ENCODE measurements at regions not wholly inside any gene's neighbourhood (a gene's known extent, or its start where the extent isn't known, plus 50 kb on each side); places are given as distances from the start of the nearest gene placed in this dataset.

DNA sequence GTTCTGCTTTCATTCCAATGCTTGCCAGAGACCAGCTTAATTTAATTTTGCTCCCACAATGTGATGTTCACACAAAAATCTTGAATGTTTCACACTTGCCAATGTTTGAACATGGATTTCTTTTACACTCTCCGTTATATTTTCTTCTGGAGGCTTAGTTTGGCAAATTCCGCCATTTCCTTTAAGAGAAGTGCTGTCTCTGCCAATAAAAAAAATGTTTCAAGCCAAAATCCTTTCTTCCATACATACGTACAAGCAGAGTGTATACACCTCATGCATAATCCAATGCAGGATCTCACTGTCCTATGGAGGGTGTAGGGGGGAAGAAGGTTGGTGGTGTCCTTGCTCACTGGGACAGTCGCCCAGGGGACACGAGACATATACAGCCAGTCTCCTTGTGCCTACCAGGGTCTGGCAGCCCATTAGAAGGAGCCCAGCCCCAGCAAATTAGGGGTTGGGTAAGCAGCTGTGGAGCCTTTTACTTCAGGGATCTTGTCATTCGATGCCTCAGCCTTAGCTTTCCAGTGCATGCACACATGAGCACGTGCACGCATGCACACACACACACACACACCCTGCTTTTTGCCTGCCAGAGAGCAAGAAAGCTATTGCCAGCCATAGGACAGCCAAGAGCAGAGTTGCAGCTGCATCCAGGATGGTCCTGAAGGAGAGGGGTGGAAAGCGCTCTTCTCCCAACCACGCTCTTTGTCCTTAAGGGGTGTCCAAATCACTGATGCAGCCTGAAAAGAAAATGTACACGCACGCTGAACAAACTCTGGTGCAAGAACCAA, 208.3 kb downstream of the FOXO1 start:
- H3K4me1 ChIP-seq (replicated peaks in 1 of 2; ENCODE audit: control insufficient read depth in 2 of 2, insufficient read depth in 2 of 2, low read length in 2 of 2), result no peaks in the 10 kb centered on the region
- ChIA-PET POLR2A (interaction anchor here (0.6 kb wide), 1 partner anchor 192 kb away, joined by 3 read pairs; no protein-coding TSS in a partner anchor), CTCF (ENCODE audit: low intra/inter-chr PET ratio) (no interaction called here)
- no peak for ATAC-seq
- H3K79me2 ChIP-seq (ENCODE audit: control insufficient read depth, insufficient read depth, low read length), result no peaks in the 10 kb centered on the region
- H3K4me2 ChIP-seq (ENCODE audit: insufficient read depth, low read length), result no peak overlapping the region
- H4K20me1 ChIP-seq (replicated peaks; ENCODE audit: control insufficient read depth, insufficient read depth, low read length), result no peaks in the 10 kb centered on the region
- no peaks in the 10 kb centered on the region for H3K36me3 ChIP-seq (ENCODE audit: control insufficient read depth, insufficient read depth, low read length)
- intact Hi-C loops (cut with micrococcal nuclease) (no loop called here), in situ Hi-C loops (cut with MboI) (no loop called here)
- no TSS peak for BruUV-seq (replicated peaks)
- DNase-seq (ENCODE audit: extremely low read depth in 1 of 4, low spot score in 3 of 4), result no peak
- H3K9me1 ChIP-seq (ENCODE audit: control insufficient read depth, insufficient read depth, low read length), result no peaks in the 10 kb centered on the region
- H3K27me3 ChIP-seq (ENCODE audit: control insufficient read depth in 2 of 2, insufficient read depth in 2 of 2, low read length in 2 of 2), result no peaks in the 10 kb centered on the region; a peak in 1 of 5 replicates
- FAIRE-seq, result no peak
- no peak overlapping the region for H3K27ac ChIP-seq (ENCODE audit: extremely low read depth, low read depth, low read length)
- H3K9ac ChIP-seq (ENCODE audit: insufficient read depth in 1 of 2, low read depth in 2 of 2, low read length in 2 of 2), result no peak overlapping the region
- 0% methylated on average over 10 of the region's 12 CpGs for WGBS (ENCODE audit: insufficient coverage, low coverage, missing lambda C conversion rate)
- H3K9me3 ChIP-seq (replicated peaks; ENCODE audit: control insufficient read depth, insufficient read depth, low read depth, low read length), result no peaks in the 10 kb centered on the region
- no peak overlapping the region for H3K4me3 ChIP-seq
- H2AFZ ChIP-seq (ENCODE audit: low read depth, low read length), result no peak overlapping the region
- TF ChIP-seq C11orf30 (IDR thresholded peaks at IDR 0.05; ENCODE audit: low read depth) (no peak), ZNF175 (CRISPR knock-in tag; IDR thresholded peaks at IDR 0.05; ENCODE audit: low read depth) (no peak), ZNF668 (CRISPR knock-in tag; IDR thresholded peaks at IDR 0.05) (no peak), ASH1L (IDR thresholded peaks at IDR 0.05; ENCODE audit: borderline replicate concordance, low read depth, partially characterized antibody) (no peak), CBX1 (IDR thresholded peaks at IDR 0.05; ENCODE audit: low read depth) (no peak), ZNF347 (CRISPR knock-in tag; IDR thresholded peaks at IDR 0.05; ENCODE audit: low read depth) (no peak), RB1 (IDR thresholded peaks at IDR 0.05; ENCODE audit: low read depth) (no peak), TCF15 (CRISPR knock-in tag; IDR thresholded peaks at IDR 0.05) (no peak), ZNF740 (CRISPR knock-in tag; IDR thresholded peaks at IDR 0.05) (no peak), ZNF740 (tag; IDR thresholded peaks at IDR 0.05) (no peak), HCFC1 (IDR thresholded peaks at IDR 0.05; ENCODE audit: low read depth, low read length) (no peak), HNRNPH1 (optimal IDR thresholded peaks at IDR 0.05; ENCODE audit: low read depth, low read length) (no peak), RBM15 (IDR thresholded peaks at IDR 0.05; ENCODE audit: insufficient read depth, low read length) (no peak)
- TF ChIP-seq, protein P1, sequence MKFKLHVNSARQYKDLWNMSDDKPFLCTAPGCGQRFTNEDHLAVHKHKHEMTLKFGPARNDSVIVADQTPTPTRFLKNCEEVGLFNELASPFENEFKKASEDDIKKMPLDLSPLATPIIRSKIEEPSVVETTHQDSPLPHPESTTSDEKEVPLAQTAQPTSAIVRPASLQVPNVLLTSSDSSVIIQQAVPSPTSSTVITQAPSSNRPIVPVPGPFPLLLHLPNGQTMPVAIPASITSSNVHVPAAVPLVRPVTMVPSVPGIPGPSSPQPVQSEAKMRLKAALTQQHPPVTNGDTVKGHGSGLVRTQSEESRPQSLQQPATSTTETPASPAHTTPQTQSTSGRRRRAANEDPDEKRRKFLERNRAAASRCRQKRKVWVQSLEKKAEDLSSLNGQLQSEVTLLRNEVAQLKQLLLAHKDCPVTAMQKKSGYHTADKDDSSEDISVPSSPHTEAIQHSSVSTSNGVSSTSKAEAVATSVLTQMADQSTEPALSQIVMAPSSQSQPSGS (CRISPR knock-in tag; IDR thresholded peaks at IDR 0.05), result no peak
- TF ChIP-seq, protein P2, sequence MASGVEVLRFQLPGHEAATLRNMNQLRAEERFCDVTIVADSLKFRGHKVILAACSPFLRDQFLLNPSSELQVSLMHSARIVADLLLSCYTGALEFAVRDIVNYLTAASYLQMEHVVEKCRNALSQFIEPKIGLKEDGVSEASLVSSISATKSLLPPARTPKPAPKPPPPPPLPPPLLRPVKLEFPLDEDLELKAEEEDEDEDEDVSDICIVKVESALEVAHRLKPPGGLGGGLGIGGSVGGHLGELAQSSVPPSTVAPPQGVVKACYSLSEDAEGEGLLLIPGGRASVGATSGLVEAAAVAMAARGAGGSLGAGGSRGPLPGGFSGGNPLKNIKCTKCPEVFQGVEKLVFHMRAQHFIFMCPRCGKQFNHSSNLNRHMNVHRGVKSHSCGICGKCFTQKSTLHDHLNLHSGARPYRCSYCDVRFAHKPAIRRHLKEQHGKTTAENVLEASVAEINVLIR (CRISPR knock-in tag; IDR thresholded peaks at IDR 0.05), result no peak
- TF ChIP-seq, protein P3, sequence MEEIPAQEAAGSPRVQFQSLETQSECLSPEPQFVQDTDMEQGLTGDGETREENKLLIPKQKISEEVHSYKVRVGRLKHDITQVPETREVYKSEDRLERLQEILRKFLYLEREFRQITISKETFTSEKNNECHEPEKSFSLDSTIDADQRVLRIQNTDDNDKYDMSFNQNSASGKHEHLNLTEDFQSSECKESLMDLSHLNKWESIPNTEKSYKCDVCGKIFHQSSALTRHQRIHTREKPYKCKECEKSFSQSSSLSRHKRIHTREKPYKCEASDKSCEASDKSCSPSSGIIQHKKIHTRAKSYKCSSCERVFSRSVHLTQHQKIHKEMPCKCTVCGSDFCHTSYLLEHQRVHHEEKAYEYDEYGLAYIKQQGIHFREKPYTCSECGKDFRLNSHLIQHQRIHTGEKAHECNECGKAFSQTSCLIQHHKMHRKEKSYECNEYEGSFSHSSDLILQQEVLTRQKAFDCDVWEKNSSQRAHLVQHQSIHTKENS (CRISPR knock-in tag; IDR thresholded peaks at IDR 0.05), result no peak
